ENCODE measurements at regions not wholly inside any gene's neighbourhood (a gene's known extent, or its start where the extent isn't known, plus 50 kb on each side); places are given as distances from the start of the nearest gene placed in this dataset.

GRCh38 chr13:62613819-62614218 lies 1198.2 kb upstream of the PCDH20 start:
- Histone ChIP-seq H3K14ac (replicated peaks; ENCODE audit: low read depth, low read length) (no peak overlapping the region), H4K91ac (ENCODE audit: insufficient read depth, low read depth, low read length) (no peak overlapping the region), H4K5ac (ENCODE audit: low read depth, low read length) (no peak overlapping the region), H3K9me3 (ENCODE audit: control insufficient read depth, insufficient read depth, low read length) (no peaks in the 10 kb centered on the region), H4K8ac (ENCODE audit: low read depth in 2 of 2, low read length in 2 of 2) (no peak overlapping the region), H3K79me1 (ENCODE audit: low read depth in 1 of 2, low read length in 2 of 2) (no peaks in the 10 kb centered on the region), H4K20me1 (ENCODE audit: insufficient read depth, low read length) (no peaks in the 10 kb centered on the region), H2BK20ac (ENCODE audit: low read depth, low read length) (no peak overlapping the region), H3K27me3 (ENCODE audit: control insufficient read depth, insufficient read depth, low read length) (no peaks in the 10 kb centered on the region), H2BK120ac (ENCODE audit: low read depth, low read length) (no peak overlapping the region), H3K4me1 (ENCODE audit: control insufficient read depth, insufficient read depth, low read length) (no peaks in the 10 kb centered on the region), H2AFZ (replicated peaks; ENCODE audit: low read length, poor library complexity) (no peak overlapping the region), H2AK9ac (replicated peaks; ENCODE audit: low read depth, low read length, poor library complexity) (no peak overlapping the region), H3K36me3 (ENCODE audit: control insufficient read depth, insufficient read depth, low read length) (no peaks in the 10 kb centered on the region), H3K9me1 (ENCODE audit: insufficient read depth, low read length) (no peaks in the 10 kb centered on the region), H3K4me3 (ENCODE audit: insufficient read depth, low read depth, low read length) (no peak overlapping the region), H3K27ac (ENCODE audit: insufficient read depth, low read length) (no peak overlapping the region), H3K18ac (ENCODE audit: low read depth, low read length) (no peak overlapping the region), H2BK15ac (ENCODE audit: low read depth, low read length) (no peak overlapping the region), H2AK5ac (ENCODE audit: low read depth, low read length) (no peak overlapping the region), H3K4me2 (ENCODE audit: low read depth, low read length) (no peak overlapping the region), H3K23ac (ENCODE audit: low read depth, low read length) (no peak overlapping the region), H3K4ac (ENCODE audit: low read depth, low read length) (no peak overlapping the region), H2BK5ac (ENCODE audit: low read depth, low read length, poor library complexity, severe bottlenecking) (no peak overlapping the region), H3K56ac (ENCODE audit: extremely low read depth, insufficient read depth, low read length) (no peak overlapping the region), H3K9ac (ENCODE audit: low read depth, low read length) (no peak overlapping the region)
- peak; percentile 70; the same call in 1 of the 2 replicates for ATAC-seq (ENCODE audit: low read depth)
- dilution Hi-C loops (cut with HindIII; ENCODE audit: low sequenced_read_pairs, unreplicated experiment) (no loop called here), intact Hi-C loops (cut with micrococcal nuclease) (no loop called here), in situ Hi-C loops (cut with MboI; ENCODE audit: low sequenced_read_pairs) (no loop called here)
- no peak for DNase-seq
- CTCF ChIA-PET = no interaction called here
- no CpG with 5 or more reads among the region's 1 CpG for WGBS, 2 experiments (ENCODE audit: extremely low coverage in 2 of 2, insufficient read length in 1 of 2)
- POLR2A ChIA-PET (ENCODE audit: unreplicated experiment) = no interaction called here
- no TSS peak for BruUV-seq (replicated peaks)
- TF ChIP-seq CEBPB (IDR thresholded peaks at IDR 0.05; ENCODE audit: low read depth, low read length) (no peak), MAFK (IDR thresholded peaks at IDR 0.05; ENCODE audit: low read depth, low read length) (no peak), USF2 (IDR thresholded peaks at IDR 0.05; ENCODE audit: low read depth, low read length) (no peak), CHD1 (IDR thresholded peaks at IDR 0.05; ENCODE audit: low read depth, low read length) (no peak)
